Vagina (tissue), 2 donors: ENCODE measurements at regions not wholly inside any gene's neighbourhood (a gene's known extent, or its start where the extent isn't known, plus 50 kb on each side); places are given as distances from the start of the nearest gene placed in this dataset.

Source experiments
- DNase-seq, 2 donors: peaks; one replicate each; pipeline ENCODE4 v3.0.0-alpha.2; 2017; ENCODE audit errors: extremely low spot score in 2 of 2
- H3K27ac ChIP-seq: fragments of 200-600 bp; sonication (generic); one replicate; pipeline ENCODE4 v1.5.1; 2019
- H3K27me3 ChIP-seq: fragments of 200-600 bp; sonication (generic); one replicate; pipeline ENCODE4 v1.5.1; 2019
- H3K36me3 ChIP-seq, 2 donors: fragments of 200-600 bp; sonication (generic); one replicate each; pipeline ENCODE4 v1.5.1; 2017 to 2019
- H3K4me1 ChIP-seq: fragments of 200-600 bp; sonication (generic); one replicate; pipeline ENCODE4 v1.5.1; 2019
- H3K4me3 ChIP-seq, 2 donors: fragments of 200-600 bp; sonication (generic); 1 replicate in 1 of 2; 2 replicates in 1 of 2; pipeline ENCODE4 v1.5.1; 2016 to 2019
- H3K9me3 ChIP-seq: fragments of 200-600 bp; sonication (generic); one replicate; pipeline ENCODE4 v1.5.1; 2019
- CTCF ChIP-seq, 3 experiments: fragments of 450-650 bp in 2 of 3; fragments of 200-600 bp in 1 of 3; sonication (generic) in 1 of 3; IDR thresholded peaks; one replicate each; pipeline ENCODE4 v1.5.1; 2017 to 2019; ENCODE audit warnings: antibody characterized with exemption in 3 of 3, mild to moderate bottlenecking in 2 of 3, moderate library complexity in 2 of 3
- POLR2A ChIP-seq, 2 donors: fragments of 450-650 bp; IDR thresholded peaks; one replicate each; pipeline ENCODE4 v1.6.1; 2017; ENCODE audit warnings: antibody characterized with exemption in 2 of 2, mild to moderate bottlenecking in 2 of 2, moderate library complexity in 2 of 2
- POLR2AphosphoS5 ChIP-seq, 2 donors: sonication (generic); formaldehyde crosslinking; IDR thresholded peaks; one replicate each; pipeline ENCODE4 v1.9.0; 2017; ENCODE audit warnings: antibody characterized with exemption in 2 of 2, mild to moderate bottlenecking in 2 of 2, low read depth in 1 of 2; ENCODE audit not compliant: insufficient read depth in 1 of 2
- intact Hi-C: fragments of 100-400 bp; cut with DNase I; formaldehyde crosslinking; loops from one replicate; pipeline ENCODE4 v1.15.1; 2023

- Histone ChIP-seq H3K36me3 (no peaks in the 10 kb centered on the region), H3K4me3 (no peak overlapping the region), H3K27me3 (no peaks in the 10 kb centered on the region), H3K9me3 (no peaks in the 10 kb centered on the region), H3K27ac (no peak overlapping the region), H3K4me1 (no peaks in the 10 kb centered on the region)
- intact Hi-C loops, result no loop called here
- TF ChIP-seq POLR2AphosphoS5 (IDR thresholded peaks at IDR 0.05; ENCODE audit: insufficient read depth in 1 of 2, low read depth in 1 of 2) (no peak), CTCF (IDR thresholded peaks at IDR 0.05) (no peak), POLR2A (IDR thresholded peaks at IDR 0.05) (no peak)
- DNase-seq, result no peak
Observed at GRCh38 chrX:18016941-18017340, 155.8 kb upstream of the RAI2 start.

- no peak for DNase-seq
- H3K4me1 ChIP-seq, result no peaks in the 10 kb centered on the region
- no peak overlapping the region for H3K27ac ChIP-seq
- no peaks in the 10 kb centered on the region for H3K36me3 ChIP-seq
- no peak for TF ChIP-seq POLR2AphosphoS5 (IDR thresholded peaks at IDR 0.05; ENCODE audit: insufficient read depth in 1 of 2, low read depth in 1 of 2)
- no peak for TF ChIP-seq POLR2A (IDR thresholded peaks at IDR 0.05)
- TF ChIP-seq CTCF (IDR thresholded peaks at IDR 0.05), result no peak
- H3K9me3 ChIP-seq, result no peaks in the 10 kb centered on the region
- H3K27me3 ChIP-seq, result no peaks in the 10 kb centered on the region
- H3K4me3 ChIP-seq, result no peak overlapping the region
- intact Hi-C loops, result no loop called here
Observed at GRCh38 chrX:18010253-18010652, 149.2 kb upstream of the RAI2 start.

GRCh38 chrX:18003876-18004275, 142.8 kb upstream of the RAI2 start:
- TF ChIP-seq CTCF (IDR thresholded peaks at IDR 0.05), result no peak
- TF ChIP-seq POLR2A (IDR thresholded peaks at IDR 0.05), result no peak
- no peak for TF ChIP-seq POLR2AphosphoS5 (IDR thresholded peaks at IDR 0.05; ENCODE audit: insufficient read depth in 1 of 2, low read depth in 1 of 2)
- Histone ChIP-seq H3K9me3 (no peaks in the 10 kb centered on the region), H3K4me3 (no peak overlapping the region), H3K4me1 (no peaks in the 10 kb centered on the region), H3K27me3 (no peaks in the 10 kb centered on the region), H3K27ac (no peak overlapping the region), H3K36me3 (no peaks in the 10 kb centered on the region)
- no peak for DNase-seq
- intact Hi-C loops, result no loop called here

GRCh38 chrX:18002791-18003190, 141.7 kb upstream of the RAI2 start:
- no peak overlapping the region for H3K27ac ChIP-seq
- H3K4me1 ChIP-seq, result no peaks in the 10 kb centered on the region
- H3K27me3 ChIP-seq, result no peaks in the 10 kb centered on the region
- TF ChIP-seq POLR2AphosphoS5 (IDR thresholded peaks at IDR 0.05; ENCODE audit: insufficient read depth in 1 of 2, low read depth in 1 of 2) (no peak), CTCF (IDR thresholded peaks at IDR 0.05) (no peak), POLR2A (IDR thresholded peaks at IDR 0.05) (no peak)
- H3K4me3 ChIP-seq, result no peak overlapping the region
- H3K36me3 ChIP-seq, result no peaks in the 10 kb centered on the region
- DNase-seq, result no peak
- intact Hi-C loops, result no loop called here
- H3K9me3 ChIP-seq, result no peaks in the 10 kb centered on the region

GRCh38 chrX:17994429-17994828, 133.3 kb upstream of the RAI2 start:
- no peak for DNase-seq
- H3K4me3 ChIP-seq, result no peak overlapping the region
- no peaks in the 10 kb centered on the region for H3K4me1 ChIP-seq
- H3K27ac ChIP-seq, result no peak overlapping the region
- H3K9me3 ChIP-seq, result no peaks in the 10 kb centered on the region
- TF ChIP-seq POLR2A (IDR thresholded peaks at IDR 0.05) (no peak), CTCF (IDR thresholded peaks at IDR 0.05) (no peak), POLR2AphosphoS5 (IDR thresholded peaks at IDR 0.05; ENCODE audit: insufficient read depth in 1 of 2, low read depth in 1 of 2) (no peak)
- H3K36me3 ChIP-seq, result no peaks in the 10 kb centered on the region
- intact Hi-C loops, result no loop called here
- H3K27me3 ChIP-seq, result no peaks in the 10 kb centered on the region
